ENCODE measurements at regions not wholly inside any gene's neighbourhood (a gene's known extent, or its start where the extent isn't known, plus 50 kb on each side); places are given as distances from the start of the nearest gene placed in this dataset.

- no peak for DNase-seq
These were observed 262.8 kb downstream of the FOXO1 start for GRCh38 chr13:40403509-40404241.

- DNase-seq, result no peak
These were observed 262.0 kb downstream of the FOXO1 start for GRCh38 chr13:40404407-40404806.

- no peak for DNase-seq
These were observed 261.3 kb downstream of the FOXO1 start for GRCh38 chr13:40404967-40405716.

- DNase-seq, result no peak
These were observed 259.9 kb downstream of the FOXO1 start for GRCh38 chr13:40406405-40407120.

- DNase-seq, result no peak
These were observed 258.9 kb downstream of the FOXO1 start for GRCh38 chr13:40407567-40407966.

GRCh38 chr13:40408602-40409001 is 257.8 kb downstream of the FOXO1 start:
- no peak for DNase-seq

- no peak for DNase-seq
These were observed 257.2 kb downstream of the FOXO1 start for GRCh38 chr13:40409278-40409677.

GRCh38 chr13:40410315-40410714 is 256.1 kb downstream of the FOXO1 start:
- no peak for DNase-seq

- DNase-seq, result no peak
These were observed 246.2 kb downstream of the FOXO1 start for GRCh38 chr13:40420160-40420740.

GRCh38 chr13:40422588-40423235 is 243.7 kb downstream of the FOXO1 start:
- DNase-seq, result no peak

GRCh38 chr13:40428354-40428753 is 238.1 kb downstream of the FOXO1 start:
- DNase-seq, result no peak

- no peak for DNase-seq
These were observed 236.5 kb downstream of the FOXO1 start for GRCh38 chr13:40429706-40430545.

GRCh38 chr13:40432018-40432978 is 234.1 kb downstream of the FOXO1 start:
- no peak for DNase-seq

- no peak for DNase-seq
These were observed 233.4 kb downstream of the FOXO1 start for GRCh38 chr13:40433001-40433400.

- DNase-seq, result no peak
These were observed 232.9 kb downstream of the FOXO1 start for GRCh38 chr13:40433577-40433976.

GRCh38 chr13:40434516-40435397 is 231.7 kb downstream of the FOXO1 start:
- no peak for DNase-seq

- no peak for DNase-seq
These were observed 228.3 kb downstream of the FOXO1 start for GRCh38 chr13:40438022-40438680.

- DNase-seq, result no peak
These were observed 227.2 kb downstream of the FOXO1 start for GRCh38 chr13:40438999-40439797.

Measured in NCI-H446 treated with DMSO at 0.1 percent for 48 hours (cell line).